HG02588 (cell line): ENCODE measurements at regions not wholly inside any gene's neighbourhood (a gene's known extent, or its start where the extent isn't known, plus 50 kb on each side); places are given as distances from the start of the nearest gene placed in this dataset.
"Not testable (repeated sequence)": the region's sequence is repeated elsewhere in the genome, so short reads cannot be mapped to it uniquely, and the experiment has no call there.

Experiments
- ATAC-seq: cut with Tn5 transposase; IDR thresholded peaks from one replicate; pipeline ENCODE4 v1.9.1; 2021; ENCODE audit warnings: mild to moderate bottlenecking, moderate library complexity; ENCODE audit not compliant: unreplicated experiment

- ATAC-seq: no peak
Observed at GRCh38 chr10:118870467-118871243, 115.9 kb upstream of the CACUL1 start.

- ATAC-seq: no peak
Observed at GRCh38 chr10:118871244-118871865, 116.6 kb upstream of the CACUL1 start.

- ATAC-seq: no peak
Observed at GRCh38 chr10:118873091-118873737, 118.4 kb upstream of the CACUL1 start.

DNA sequence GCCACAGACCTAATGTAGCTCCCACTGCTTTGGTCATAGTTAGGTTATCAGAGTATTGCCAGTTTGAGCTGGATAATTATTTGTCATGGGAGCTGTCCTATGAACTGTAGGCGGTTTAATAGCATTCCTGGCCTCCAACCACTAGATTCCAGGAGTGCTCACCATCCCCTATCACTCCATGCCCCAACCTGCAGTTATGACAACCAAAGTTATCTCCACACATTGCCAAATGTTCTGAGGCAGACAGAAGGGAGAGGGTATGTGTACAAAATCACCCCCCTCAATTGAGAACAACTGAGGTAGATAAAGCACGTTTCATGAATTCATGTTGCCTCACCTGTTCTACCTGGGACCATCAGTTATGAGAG lies 119.0 kb upstream of the CACUL1 start:
- ATAC-seq: no peak

DNA sequence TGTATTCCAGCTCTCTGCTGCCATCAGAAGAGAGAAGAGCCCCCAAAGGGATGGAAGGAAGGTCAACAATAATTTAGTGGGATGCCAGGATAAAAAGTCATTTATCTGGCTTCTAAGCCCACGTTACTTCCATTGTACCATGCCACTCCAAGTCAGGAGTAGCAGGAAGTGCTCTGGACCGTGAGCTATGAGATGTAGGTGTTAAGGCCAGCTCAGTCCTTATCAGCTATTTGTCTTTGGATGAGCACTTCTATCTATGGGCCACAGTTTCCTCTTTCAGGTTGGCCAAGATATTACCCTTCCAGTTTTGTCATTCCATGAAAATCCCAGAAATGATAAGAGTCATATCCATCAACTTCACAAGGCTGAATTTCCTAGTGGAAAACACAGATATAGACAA lies 119.4 kb upstream of the CACUL1 start:
- no peak for ATAC-seq

DNA sequence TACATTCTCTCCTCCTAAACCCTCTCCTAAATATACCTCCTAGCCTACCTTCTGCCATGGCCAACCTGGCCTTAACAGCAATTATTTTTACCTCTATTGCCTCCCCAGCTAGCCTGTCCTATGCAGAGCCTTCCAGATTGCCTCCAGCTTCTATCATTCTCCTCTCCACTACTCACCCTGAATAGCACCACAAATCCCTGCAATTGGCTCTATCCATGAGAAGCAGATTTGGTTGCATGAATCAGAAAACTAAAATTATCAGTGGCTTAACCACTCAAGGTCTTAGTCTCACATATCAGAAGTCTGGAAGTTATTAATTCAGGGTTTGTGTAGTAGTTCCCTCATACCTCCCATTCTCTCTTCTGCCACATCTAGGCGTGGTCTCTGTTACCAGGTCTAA lies 120.3 kb upstream of the CACUL1 start:
- no peak for ATAC-seq

DNA sequence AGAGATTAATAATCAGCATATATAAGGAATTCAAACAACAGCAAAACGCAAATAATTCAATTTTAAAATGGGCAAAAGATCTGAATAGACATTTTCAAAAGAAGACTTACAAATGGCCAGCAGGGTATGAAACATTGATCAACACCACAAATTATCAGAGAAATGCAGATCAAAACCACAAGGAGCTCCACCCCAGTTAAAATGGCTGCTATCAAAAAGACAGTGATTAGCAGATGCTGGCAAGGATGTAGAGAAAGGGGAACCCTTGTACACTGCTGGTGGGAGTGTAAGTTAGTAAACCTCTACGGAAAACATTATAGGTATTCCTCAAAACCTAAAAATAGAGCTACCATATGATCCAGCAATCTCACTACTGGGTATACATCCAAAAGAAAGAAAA lies 128.0 kb upstream of the CACUL1 start:
- ATAC-seq: no peak

GRCh38 chr10:118892255-118892654 lies 137.3 kb upstream of the NANOS1 start:
- ATAC-seq: no peak

GRCh38 chr10:118894891-118895290 lies 134.6 kb upstream of the NANOS1 start:
- not testable (repeated sequence) for ATAC-seq

DNA sequence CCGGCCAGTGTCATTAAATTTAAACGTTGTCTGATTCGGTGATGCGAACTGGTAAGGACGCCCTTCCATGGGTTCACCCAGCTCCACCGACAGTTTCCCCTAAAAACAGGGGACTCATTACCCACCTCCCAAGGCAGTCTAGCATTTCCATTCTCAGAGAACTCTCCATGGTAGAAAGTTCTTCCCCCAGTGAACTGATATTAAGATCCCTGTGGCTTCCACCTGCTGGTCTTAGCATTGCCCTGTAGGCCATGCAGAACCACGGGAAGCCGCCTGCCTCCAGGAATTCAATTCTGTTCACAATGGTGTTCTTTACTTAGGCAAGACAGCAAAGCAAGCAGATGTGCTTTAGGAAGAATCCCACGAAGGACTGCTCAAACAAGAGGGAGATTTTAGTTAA lies 128.9 kb upstream of the NANOS1 start:
- ATAC-seq: no peak

DNA sequence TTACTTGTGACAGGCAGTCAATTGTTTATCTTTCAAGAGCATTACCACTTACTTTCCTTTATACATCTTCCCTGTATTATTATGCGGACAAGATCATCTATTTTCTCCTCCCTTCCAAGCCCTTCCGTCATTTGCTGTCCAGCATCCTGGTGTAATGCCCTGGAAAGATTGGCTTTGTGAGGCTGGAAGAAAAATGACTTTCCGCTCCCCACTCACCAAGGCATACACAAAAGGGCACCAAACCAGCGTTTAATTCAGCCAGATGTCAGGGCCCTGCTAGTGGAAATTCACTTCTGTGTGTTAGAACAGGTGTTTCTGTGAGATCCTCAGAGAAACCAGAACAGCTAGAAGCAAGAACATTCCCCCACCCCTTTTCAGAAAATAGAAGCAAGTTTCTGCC lies 128.1 kb upstream of the NANOS1 start:
- no peak for ATAC-seq

GRCh38 chr10:118901906-118902305 lies 127.6 kb upstream of the NANOS1 start:
- no peak for ATAC-seq

GRCh38 chr10:118902656-118903055 lies 126.9 kb upstream of the NANOS1 start:
- not testable (repeated sequence) for ATAC-seq

- no peak for ATAC-seq
Observed at GRCh38 chr10:118903251-118903650, 126.3 kb upstream of the NANOS1 start.

DNA sequence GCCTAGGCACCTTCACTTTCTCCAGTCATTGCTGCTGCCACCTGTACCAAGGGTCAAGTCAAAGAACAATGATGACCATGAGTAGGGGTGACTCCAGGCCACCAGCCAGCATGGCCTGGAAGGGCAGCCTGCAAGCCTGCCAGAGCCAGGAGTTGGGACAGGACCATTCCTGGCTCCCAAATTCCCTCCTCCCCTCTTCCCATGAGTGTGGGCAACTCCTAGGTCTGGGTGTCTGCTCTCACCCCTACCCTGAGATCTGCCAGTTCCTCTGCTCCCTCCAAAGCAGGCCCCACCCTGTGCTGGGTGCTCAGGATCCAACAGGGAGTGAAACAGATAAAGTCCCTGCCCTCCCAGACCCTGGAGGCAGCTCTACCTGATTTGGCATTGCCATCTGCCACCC lies 125.8 kb upstream of the NANOS1 start:
- ATAC-seq: no peak

DNA sequence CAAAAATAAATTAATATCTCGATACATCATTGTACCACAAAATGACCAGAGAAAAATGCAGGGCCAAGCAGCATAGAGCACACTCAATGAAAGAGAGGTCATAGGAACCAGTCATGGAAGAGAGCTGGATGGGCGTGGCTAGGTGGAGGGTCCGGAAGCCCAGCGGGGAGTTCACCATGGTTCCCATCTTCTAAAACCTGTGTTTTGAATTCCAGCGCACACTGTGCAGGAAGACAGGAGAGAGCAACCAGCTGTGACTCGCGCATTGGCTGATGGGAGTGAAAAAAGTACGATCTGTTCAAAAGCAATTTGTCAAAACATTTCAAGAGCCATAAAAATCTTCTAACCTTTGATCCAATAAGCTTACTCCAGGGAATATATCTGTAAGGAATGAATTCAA lies 125.2 kb upstream of the NANOS1 start:
- ATAC-seq: no peak

DNA sequence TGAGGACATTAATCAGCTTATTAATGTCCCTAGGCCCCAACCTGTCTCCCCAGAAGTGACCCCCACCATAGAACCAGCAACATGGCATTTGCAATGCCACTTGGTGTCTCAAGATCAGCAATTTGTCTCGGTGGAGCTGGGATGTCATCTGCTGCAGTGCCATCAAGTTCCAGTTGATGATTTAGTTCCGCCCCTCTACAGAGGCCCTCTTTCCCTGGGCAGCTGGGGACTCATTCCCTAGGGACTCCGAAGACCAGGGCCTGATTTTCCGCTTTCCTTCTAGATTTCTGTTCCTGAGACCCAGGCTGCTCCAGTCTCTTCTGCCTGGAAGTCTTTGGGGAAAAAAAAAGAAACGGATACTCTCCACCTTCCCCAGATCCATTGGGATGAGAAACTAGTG lies 122.5 kb upstream of the NANOS1 start:
- no peak for ATAC-seq

- ATAC-seq: no peak
Observed at GRCh38 chr10:118908557-118909256, 120.8 kb upstream of the NANOS1 start.

- ATAC-seq: no peak
Observed at GRCh38 chr10:118910702-118911101, 118.8 kb upstream of the NANOS1 start.

DNA sequence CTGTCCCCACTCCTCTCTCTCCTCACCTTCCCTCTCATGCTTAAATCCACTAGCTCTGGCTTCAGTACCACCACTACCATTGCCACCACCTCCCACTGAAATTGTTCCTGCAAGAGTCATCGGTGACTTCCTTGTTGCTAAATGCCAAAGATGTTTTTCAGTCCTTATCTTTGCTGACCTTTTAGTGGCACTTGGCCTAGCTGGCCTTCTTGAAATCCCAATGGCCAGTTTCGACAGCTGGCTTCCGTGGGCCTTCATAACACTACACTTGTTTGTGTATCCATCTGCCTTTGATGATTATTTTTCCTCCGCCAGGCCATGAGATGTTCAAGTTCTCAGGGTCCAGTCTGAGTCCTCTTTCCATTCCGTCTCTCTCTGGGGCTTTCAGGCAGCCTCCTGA lies 118.2 kb upstream of the NANOS1 start:
- ATAC-seq: no peak

GRCh38 chr10:118912961-118913600 lies 116.4 kb upstream of the NANOS1 start:
- no peak for ATAC-seq
